ENCODE measurements at regions not wholly inside any gene's neighbourhood (a gene's known extent, or its start where the extent isn't known, plus 50 kb on each side); places are given as distances from the start of the nearest gene placed in this dataset.

GRCh38 chr2:18156002-18156401 lies 277.5 kb downstream of the KCNS3 start (continued):
- TF ChIP-seq PBX3 (CRISPR knock-in tag; IDR thresholded peaks at IDR 0.05) = no peak
- TF ChIP-seq ZNF488 (tag by site-specific recombination; IDR thresholded peaks at IDR 0.05) = no peak
- no peak for TF ChIP-seq ZNF132 (tag by site-specific recombination; IDR thresholded peaks at IDR 0.05; ENCODE audit: borderline replicate concordance)
- TF ChIP-seq ZNF449 (tag by site-specific recombination; IDR thresholded peaks at IDR 0.05) = no peak
- TF ChIP-seq ZBTB44 (tag by site-specific recombination; IDR thresholded peaks at IDR 0.05) = peak; percentile 71
- no peak for TF ChIP-seq BCL11B (tag by site-specific recombination; IDR thresholded peaks at IDR 0.05; ENCODE audit: low read depth)
- no peak for TF ChIP-seq ZNF155 (tag by site-specific recombination; IDR thresholded peaks at IDR 0.05)
- TF ChIP-seq PRDM4 (tag by site-specific recombination; IDR thresholded peaks at IDR 0.05) = peak; percentile 35; the same call in 1 of the 2 replicates
- TF ChIP-seq FEZF1 (tag by site-specific recombination; IDR thresholded peaks at IDR 0.05) = peak; percentile 95
- no peak for TF ChIP-seq GLI2 (tag by site-specific recombination; IDR thresholded peaks at IDR 0.05; ENCODE audit: borderline replicate concordance, low read depth)
- peak; percentile 87 for TF ChIP-seq ATF2 (tag by site-specific recombination; IDR thresholded peaks at IDR 0.05; ENCODE audit: low read depth)
- no peak for TF ChIP-seq ZNF785 (tag by site-specific recombination; IDR thresholded peaks at IDR 0.05)
- TF ChIP-seq HIC1 (tag by site-specific recombination; IDR thresholded peaks at IDR 0.05) = peak; percentile 65; the same call in 1 of the 2 replicates
- TF ChIP-seq KLF8 (tag by site-specific recombination; IDR thresholded peaks at IDR 0.05) = peak; percentile 35; the same call in 1 of the 2 replicates
- no peak for TF ChIP-seq REPIN1 (tag by site-specific recombination; IDR thresholded peaks at IDR 0.05; ENCODE audit: low read depth)
- peak; percentile 71; the same call in 1 of the 2 replicates for TF ChIP-seq GFI1B (tag by site-specific recombination; IDR thresholded peaks at IDR 0.05)
- TF ChIP-seq ZIC2 (tag by site-specific recombination; IDR thresholded peaks at IDR 0.05) = no peak
- TF ChIP-seq ZNF664 (tag by site-specific recombination; IDR thresholded peaks at IDR 0.05) = no peak
- no peak for TF ChIP-seq ZNF324 (tag by site-specific recombination; IDR thresholded peaks at IDR 0.05)

Measured in HEK293 (cell line).